OCI-LY3 (cell line): ENCODE measurements at regions not wholly inside any gene's neighbourhood (a gene's known extent, or its start where the extent isn't known, plus 50 kb on each side); places are given as distances from the start of the nearest gene placed in this dataset.

Source experiments
- H2AFZ ChIP-seq: fragments of 200-600, 300-600 bp; shearing (Covaris generic); 2 replicates; pipeline ENCODE4 v1.6.0; 2014; ENCODE audit warnings: antibody characterized with exemption, low read depth, low read length
- H3K27ac ChIP-seq: fragments of 200-600, 300-600 bp; sonication (generic); 2 replicates; pipeline ENCODE4 v1.5.1; 2014; ENCODE audit warnings: mild to moderate bottlenecking, low read length, moderate library complexity, mixed read lengths
- H3K27me3 ChIP-seq: fragments of 200-600, 300-600 bp; sonication (generic); 2 replicates; pipeline ENCODE4 v1.6.1; 2014; ENCODE audit warnings: low read depth, low read length, mixed read lengths
- H3K36me3 ChIP-seq: fragments of 200-600, 300-600 bp; sonication (generic); replicated peaks from 2 replicates; pipeline ENCODE3; 2014; ENCODE audit warnings: low read depth, low read length, mixed read lengths
- H3K4me1 ChIP-seq: fragments of 300-600, 200-600 bp; sonication (generic); 2 replicates; pipeline ENCODE4 v1.6.1; 2014; ENCODE audit warnings: low read length, mixed read lengths
- H3K4me2 ChIP-seq: fragments of 200-600, 300-600 bp; sonication (generic); 2 replicates; pipeline ENCODE4 v1.6.1; 2014; ENCODE audit warnings: low read length, mixed read lengths
- H3K4me3 ChIP-seq: fragments of 300-600, 200-600 bp; sonication (generic); 2 replicates; pipeline ENCODE4 v1.5.1; 2014; ENCODE audit warnings: antibody characterized with exemption, mild to moderate bottlenecking, low read length, moderate library complexity
- H3K79me2 ChIP-seq: fragments of 300-600, 200-600 bp; shearing (Covaris generic); 2 replicates; pipeline ENCODE4 v1.6.1; 2014; ENCODE audit warnings: mild to moderate bottlenecking, low read length, mixed read lengths
- H3K9ac ChIP-seq: fragments of 300-600, 200-600 bp; shearing (Covaris generic); 2 replicates; pipeline ENCODE4 v1.6.0; 2014; ENCODE audit warnings: mild to moderate bottlenecking, low read length, moderate library complexity
- H3K9me3 ChIP-seq: fragments of 200-600, 300-600 bp; shearing (Covaris generic); 2 replicates; pipeline ENCODE4 v1.6.1; 2014; ENCODE audit warnings: low read length, mixed read lengths; ENCODE audit not compliant: insufficient read depth
- H4K20me1 ChIP-seq: fragments of 200-600, 300-600 bp; sonication (generic); 2 replicates; pipeline ENCODE4 v1.6.1; 2016; ENCODE audit warnings: low read length, mixed read lengths; ENCODE audit not compliant: insufficient read depth
- CTCF ChIP-seq: fragments of 200-600, 300-600 bp; sonication (generic); IDR thresholded peaks from 2 replicates; pipeline ENCODE4 v1.5.1; 2014; ENCODE audit warnings: antibody characterized with exemption, low read length, low read depth
- EZH2phosphoT487 ChIP-seq: fragments of 200-600 bp; shearing (Covaris generic); IDR thresholded peaks from 2 replicates; pipeline ENCODE4 v1.6.1; 2018; ENCODE audit warnings: antibody characterized with exemption, mixed run types, low read depth

- no peak overlapping the region for H3K27ac ChIP-seq
- H3K4me1 ChIP-seq = no peaks in the 10 kb centered on the region
- H3K4me3 ChIP-seq = no peak overlapping the region
- H2AFZ ChIP-seq = no peak overlapping the region
- no peaks in the 10 kb centered on the region for H3K9me3 ChIP-seq
- H3K4me2 ChIP-seq = no peak overlapping the region
- H3K9ac ChIP-seq = no peak overlapping the region
- H3K36me3 ChIP-seq = no peaks in the 10 kb centered on the region
- H4K20me1 ChIP-seq = no peaks in the 10 kb centered on the region
- H3K79me2 ChIP-seq = no peaks in the 10 kb centered on the region
- TF ChIP-seq CTCF (no peak), EZH2phosphoT487 (no peak)
- no peaks in the 10 kb centered on the region for H3K27me3 ChIP-seq
These were observed 311.5 kb upstream of the ID4 start for GRCh38 chr6:19525673-19526072.

DNA sequence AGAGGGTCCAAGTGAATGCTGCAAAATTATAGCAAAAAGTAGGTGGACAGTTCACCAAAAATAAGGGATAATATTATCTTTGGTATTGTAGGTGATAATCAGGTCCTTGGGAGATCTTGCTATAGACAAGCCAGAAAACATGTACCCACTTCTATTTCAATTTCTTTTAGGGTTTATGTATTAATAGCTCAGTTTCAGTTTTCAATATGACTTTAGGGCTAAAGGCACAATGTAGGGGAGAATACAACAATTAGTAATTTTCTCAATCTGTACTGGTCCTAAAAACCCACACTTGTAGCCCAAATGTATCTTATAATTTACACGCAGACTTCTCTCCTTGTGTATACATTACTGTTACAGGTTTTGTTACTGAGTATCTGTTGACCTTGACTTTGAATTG is 307.0 kb upstream of the ID4 start:
- no peaks in the 10 kb centered on the region for H3K9me3 ChIP-seq
- H3K27me3 ChIP-seq = no peaks in the 10 kb centered on the region
- no peak overlapping the region for H3K9ac ChIP-seq
- H3K27ac ChIP-seq = no peak overlapping the region
- TF ChIP-seq CTCF = no peak
- TF ChIP-seq EZH2phosphoT487 = no peak
- no peaks in the 10 kb centered on the region for H3K36me3 ChIP-seq
- H3K79me2 ChIP-seq = no peaks in the 10 kb centered on the region
- H4K20me1 ChIP-seq = no peaks in the 10 kb centered on the region
- H3K4me1 ChIP-seq = no peaks in the 10 kb centered on the region
- H2AFZ ChIP-seq = no peak overlapping the region
- H3K4me2 ChIP-seq = no peak overlapping the region
- no peak overlapping the region for H3K4me3 ChIP-seq

DNA sequence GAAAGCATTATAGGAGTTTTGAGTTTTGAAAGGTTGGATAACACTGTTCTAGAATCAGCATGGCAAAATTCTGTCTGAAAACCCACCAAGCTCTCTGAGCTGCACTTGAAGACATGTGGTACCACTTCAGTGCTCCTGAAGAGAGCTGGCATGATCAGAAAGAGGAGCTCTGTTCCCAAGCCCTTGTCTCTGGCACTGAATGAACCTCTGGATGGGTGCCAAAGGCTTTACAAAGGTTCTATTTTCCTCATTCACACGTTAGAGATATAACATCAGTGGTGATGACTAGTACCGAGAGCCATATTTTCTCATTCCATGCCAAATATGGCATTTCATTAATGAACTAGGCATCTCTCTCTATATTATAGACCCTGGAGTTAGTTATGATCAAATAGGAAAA is 301.8 kb upstream of the ID4 start:
- Histone ChIP-seq H2AFZ (no peak overlapping the region), H3K27me3 (no peaks in the 10 kb centered on the region), H3K9me3 (no peaks in the 10 kb centered on the region), H3K79me2 (no peaks in the 10 kb centered on the region), H3K4me2 (no peak overlapping the region), H3K36me3 (no peaks in the 10 kb centered on the region), H3K4me1 (no peaks in the 10 kb centered on the region), H3K4me3 (no peak overlapping the region), H3K27ac (no peak overlapping the region), H4K20me1 (no peaks in the 10 kb centered on the region), H3K9ac (no peak overlapping the region)
- no peak for TF ChIP-seq CTCF
- TF ChIP-seq EZH2phosphoT487 = no peak

DNA sequence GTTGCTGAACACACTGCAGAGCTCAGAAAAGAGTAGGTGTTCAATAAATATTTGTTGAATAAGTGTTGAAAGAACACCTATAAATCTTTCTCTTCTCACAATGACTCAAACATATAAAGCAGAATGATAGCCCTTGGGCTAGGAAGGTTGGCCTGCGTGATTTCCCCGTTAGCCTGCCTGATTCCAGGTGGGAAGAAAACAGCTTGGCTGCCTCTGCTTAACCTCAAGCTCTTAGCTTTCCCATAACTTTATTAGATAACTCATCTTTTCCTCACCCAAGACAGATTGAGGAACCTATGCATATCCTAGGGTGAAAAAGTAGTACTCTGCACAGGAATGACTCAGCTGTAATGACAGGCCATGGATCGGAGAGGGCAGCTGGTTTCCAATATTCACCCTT is 300.3 kb upstream of the ID4 start:
- H2AFZ ChIP-seq = no peak overlapping the region
- TF ChIP-seq EZH2phosphoT487 (no peak), CTCF (no peak)
- H3K27me3 ChIP-seq = no peaks in the 10 kb centered on the region
- H3K4me2 ChIP-seq = no peak overlapping the region
- no peaks in the 10 kb centered on the region for H3K4me1 ChIP-seq
- no peaks in the 10 kb centered on the region for H3K79me2 ChIP-seq
- no peaks in the 10 kb centered on the region for H4K20me1 ChIP-seq
- H3K9me3 ChIP-seq = no peaks in the 10 kb centered on the region
- H3K9ac ChIP-seq = no peak overlapping the region
- no peaks in the 10 kb centered on the region for H3K36me3 ChIP-seq
- no peak overlapping the region for H3K4me3 ChIP-seq
- no peak overlapping the region for H3K27ac ChIP-seq
